HFF-Myc (cell line): ENCODE measurements at regions not wholly inside any gene's neighbourhood (a gene's known extent, or its start where the extent isn't known, plus 50 kb on each side); places are given as distances from the start of the nearest gene placed in this dataset.
"Not testable (repeated sequence)": the region's sequence is repeated elsewhere in the genome, so short reads cannot be mapped to it uniquely, and the experiment has no call there.

Experiments
- DNase-seq: peaks from one replicate; pipeline ENCODE4 v3.0.0-alpha.2; 2011; ENCODE audit warnings: low read depth; ENCODE audit errors: extremely low read depth
- H3K4me3 ChIP-seq: replicated peaks from 2 replicates; pipeline ENCODE4 v1.5.1; 2011; ENCODE audit warnings: low read depth, mild to moderate bottlenecking, control low read depth, low read length
- CTCF ChIP-seq: IDR thresholded peaks from 2 replicates; pipeline ENCODE4 v1.5.1; 2012; ENCODE audit warnings: mild to moderate bottlenecking, low read depth, low read length, control low read depth; ENCODE audit errors: missing control alignments

- DNase-seq = no peak
- no peak overlapping the region for H3K4me3 ChIP-seq
- TF ChIP-seq CTCF = no peak
Measured at GRCh38 chr14:83287300-83287699, 1753.6 kb upstream of the SEL1L start.

- H3K4me3 ChIP-seq = no peak overlapping the region
- no peak for DNase-seq
- TF ChIP-seq CTCF = no peak
Measured at GRCh38 chr14:83289390-83289789, 1755.7 kb upstream of the SEL1L start.

- no peak for DNase-seq
- no peak overlapping the region for H3K4me3 ChIP-seq
- no peak for TF ChIP-seq CTCF
Measured at GRCh38 chr14:83289896-83290295, 1756.2 kb upstream of the SEL1L start.

GRCh38 chr14:83290447-83290846 is 1756.8 kb upstream of the SEL1L start:
- H3K4me3 ChIP-seq = no peak overlapping the region
- no peak for TF ChIP-seq CTCF
- DNase-seq = no peak

- TF ChIP-seq CTCF = no peak
- H3K4me3 ChIP-seq = no peak overlapping the region
- no peak for DNase-seq
Measured at GRCh38 chr14:83291714-83292113, 1758.1 kb upstream of the SEL1L start.

- TF ChIP-seq CTCF = no peak
- DNase-seq = no peak
- no peak overlapping the region for H3K4me3 ChIP-seq
Measured at GRCh38 chr14:83294941-83295340, 1761.3 kb upstream of the SEL1L start.

GRCh38 chr14:83297361-83297760 is 1763.7 kb upstream of the SEL1L start:
- DNase-seq = no peak
- no peak for TF ChIP-seq CTCF
- no peak overlapping the region for H3K4me3 ChIP-seq

GRCh38 chr14:83298016-83298415 is 1764.4 kb upstream of the SEL1L start:
- not testable (repeated sequence) for DNase-seq, H3K4me3 ChIP-seq
